BE2C (cell line): ENCODE measurements at regions not wholly inside any gene's neighbourhood (a gene's known extent, or its start where the extent isn't known, plus 50 kb on each side); places are given as distances from the start of the nearest gene placed in this dataset.

ENCODE experiments used
- DNase-seq: peaks from one replicate; pipeline ENCODE4 v3.0.0-alpha.2; 2020
- H3K27me3 ChIP-seq: fragments of 250-450 bp; sonication (Bioruptor Pico); 2 replicates; pipeline ENCODE4 v1.5.1; 2020; ENCODE audit warnings: mild to moderate bottlenecking
- H3K36me3 ChIP-seq: fragments of 250-450 bp; sonication (Bioruptor Pico); 2 replicates; pipeline ENCODE4 v1.5.1; 2020; ENCODE audit warnings: mild to moderate bottlenecking
- H3K4me1 ChIP-seq: fragments of 250-450 bp; sonication (Bioruptor Pico); 2 replicates; pipeline ENCODE4 v1.5.1; 2020
- H3K4me3 ChIP-seq: 2 replicates; pipeline ENCODE4 v1.5.1; 2011; ENCODE audit warnings: low read depth, low read length
- H3K9me3 ChIP-seq: fragments of 250-450 bp; sonication (Bioruptor Pico); 2 replicates; pipeline ENCODE4 v1.5.1; 2020
- TF ChIP-seq, protein P1 (sequence below): IDR thresholded peaks from 2 replicates; pipeline ENCODE4 v1.5.1; 2012; ENCODE audit warnings: mild to moderate bottlenecking, low read depth, low read length

DNA sequence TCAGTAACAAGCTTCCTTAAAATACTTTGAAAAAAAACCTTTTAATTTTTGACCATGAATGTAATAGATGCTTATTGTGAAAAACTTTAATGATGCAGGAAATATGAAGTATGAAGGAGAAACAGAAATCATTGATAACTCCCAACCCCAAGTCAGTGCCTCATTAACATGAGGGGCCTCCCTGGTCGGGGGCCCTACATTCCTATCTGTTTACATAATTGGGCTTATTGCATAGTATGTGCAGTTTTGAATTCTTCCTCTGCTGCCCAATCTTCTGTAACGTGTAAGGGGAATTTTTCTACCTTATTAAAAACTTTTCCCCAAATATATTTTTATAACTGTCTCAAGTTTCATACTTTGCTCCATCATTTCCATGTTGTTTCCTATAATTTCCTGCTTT lies 63.0 kb downstream of the SLC25A47 start:
- DNase-seq, result no peak
- no peaks in the 10 kb centered on the region; the same call in 1 of the 2 replicates for H3K36me3 ChIP-seq
- H3K27me3 ChIP-seq, result no peaks in the 10 kb centered on the region
- H3K4me1 ChIP-seq, result peaks cover 54% of the 10 kb centered on the region
- no peak overlapping the region for H3K4me3 ChIP-seq
- TF ChIP-seq, protein P1, sequence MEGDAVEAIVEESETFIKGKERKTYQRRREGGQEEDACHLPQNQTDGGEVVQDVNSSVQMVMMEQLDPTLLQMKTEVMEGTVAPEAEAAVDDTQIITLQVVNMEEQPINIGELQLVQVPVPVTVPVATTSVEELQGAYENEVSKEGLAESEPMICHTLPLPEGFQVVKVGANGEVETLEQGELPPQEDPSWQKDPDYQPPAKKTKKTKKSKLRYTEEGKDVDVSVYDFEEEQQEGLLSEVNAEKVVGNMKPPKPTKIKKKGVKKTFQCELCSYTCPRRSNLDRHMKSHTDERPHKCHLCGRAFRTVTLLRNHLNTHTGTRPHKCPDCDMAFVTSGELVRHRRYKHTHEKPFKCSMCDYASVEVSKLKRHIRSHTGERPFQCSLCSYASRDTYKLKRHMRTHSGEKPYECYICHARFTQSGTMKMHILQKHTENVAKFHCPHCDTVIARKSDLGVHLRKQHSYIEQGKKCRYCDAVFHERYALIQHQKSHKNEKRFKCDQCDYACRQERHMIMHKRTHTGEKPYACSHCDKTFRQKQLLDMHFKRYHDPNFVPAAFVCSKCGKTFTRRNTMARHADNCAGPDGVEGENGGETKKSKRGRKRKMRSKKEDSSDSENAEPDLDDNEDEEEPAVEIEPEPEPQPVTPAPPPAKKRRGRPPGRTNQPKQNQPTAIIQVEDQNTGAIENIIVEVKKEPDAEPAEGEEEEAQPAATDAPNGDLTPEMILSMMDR, result no peak
- no peaks in the 10 kb centered on the region for H3K9me3 ChIP-seq

DNA sequence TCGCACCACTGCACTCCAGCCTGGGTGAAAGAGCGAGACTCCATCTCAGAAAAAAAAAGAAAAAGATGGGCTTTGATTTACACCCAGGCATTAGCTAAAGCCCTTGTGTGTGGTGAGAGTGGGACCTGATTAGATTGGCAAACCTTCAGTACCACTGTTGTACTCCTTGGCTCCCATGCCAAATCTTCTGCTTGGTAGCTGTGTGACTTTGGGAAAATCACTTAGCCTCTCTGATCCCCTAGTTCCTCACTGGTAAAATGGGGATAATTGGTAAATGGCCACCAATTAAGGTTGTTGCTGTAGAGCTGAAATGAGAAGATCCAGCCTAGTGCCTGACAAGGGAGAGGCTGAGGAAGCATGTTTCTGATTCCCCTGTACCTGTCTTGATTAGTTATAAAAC lies 63.7 kb downstream of the SLC25A47 start:
- Histone ChIP-seq H3K27me3 (no peaks in the 10 kb centered on the region), H3K36me3 (no peaks in the 10 kb centered on the region; the same call in 1 of the 2 replicates), H3K9me3 (no peaks in the 10 kb centered on the region), H3K4me1 (peaks cover 62% of the 10 kb centered on the region), H3K4me3 (no peak overlapping the region)
- DNase-seq, result no peak
- TF ChIP-seq, protein P1, result no peak

DNA sequence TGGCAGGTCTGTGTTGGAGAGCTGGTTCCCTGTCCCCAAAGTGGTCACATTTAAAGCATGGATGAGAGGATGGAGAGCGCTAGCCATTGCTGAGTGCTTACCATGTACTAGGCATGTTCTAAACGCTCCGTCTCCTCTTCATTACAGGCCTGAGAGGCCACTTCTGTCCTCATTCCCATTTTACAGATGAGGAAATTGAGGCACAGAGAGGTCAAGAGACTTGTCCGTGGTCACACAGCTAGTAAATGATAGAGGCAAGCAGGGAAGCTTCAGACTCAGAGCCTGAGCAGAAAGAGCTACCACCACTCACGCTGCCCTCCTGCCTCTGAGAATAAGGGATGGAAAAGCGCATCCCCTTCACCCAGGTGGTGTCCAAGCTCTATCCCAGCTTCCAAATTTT lies 64.3 kb downstream of the SLC25A47 start:
- H3K4me1 ChIP-seq, result peaks cover 68% of the 10 kb centered on the region
- TF ChIP-seq, protein P1, result no peak
- no peaks in the 10 kb centered on the region for H3K27me3 ChIP-seq
- no peak overlapping the region for H3K4me3 ChIP-seq
- H3K9me3 ChIP-seq, result no peaks in the 10 kb centered on the region
- H3K36me3 ChIP-seq, result no peaks in the 10 kb centered on the region; the same call in 1 of the 2 replicates
- no peak for DNase-seq

DNA sequence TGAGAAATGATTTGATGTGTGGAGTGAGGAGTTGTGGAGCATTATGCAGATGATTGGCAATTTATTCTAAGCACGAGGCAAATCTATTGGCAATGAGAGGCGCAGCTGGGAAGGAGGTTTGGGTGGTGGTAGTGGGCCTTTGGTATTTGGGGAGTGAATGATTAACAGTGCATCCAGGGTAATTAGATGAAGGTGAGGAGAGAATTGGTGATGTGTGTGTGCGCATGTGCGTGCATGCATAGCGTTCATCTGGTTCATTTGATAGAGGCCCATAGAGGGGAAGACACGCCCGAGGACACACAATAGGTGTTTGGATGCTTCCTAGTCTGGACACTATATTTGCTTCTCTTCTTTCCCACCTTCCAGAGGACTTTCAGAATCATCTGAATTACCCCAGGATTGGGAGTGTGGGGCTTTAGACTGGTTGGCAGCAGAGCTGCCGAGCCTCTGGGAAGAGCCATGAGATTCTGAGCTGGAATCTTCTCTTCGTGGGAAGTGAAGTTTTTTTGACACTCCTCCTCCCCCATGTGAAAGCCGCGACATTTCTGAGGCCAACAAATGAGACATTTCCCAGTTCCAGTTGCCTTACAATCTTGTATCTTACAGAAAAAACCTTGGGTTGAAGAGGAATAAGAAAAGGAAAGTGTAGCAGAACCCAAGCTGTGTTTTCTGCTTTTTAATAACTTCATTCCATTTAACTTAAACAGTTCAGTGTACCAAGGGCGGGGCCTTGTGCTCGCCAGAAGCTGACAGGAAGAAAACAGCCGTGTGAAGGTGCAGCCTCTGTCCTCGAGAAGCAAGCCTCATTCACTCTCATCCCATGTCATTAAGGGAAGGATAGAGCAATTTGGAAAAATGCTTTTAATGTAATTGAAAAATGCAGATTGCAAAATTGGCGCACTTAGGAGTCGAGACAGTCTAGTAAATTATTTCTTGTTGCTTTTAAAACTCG lies 65.2 kb downstream of the SLC25A47 start:
- H3K36me3 ChIP-seq, result no peaks in the 10 kb centered on the region; the same call in 1 of the 2 replicates
- TF ChIP-seq, protein P1, result no peak
- H3K9me3 ChIP-seq, result no peaks in the 10 kb centered on the region
- no peaks in the 10 kb centered on the region for H3K27me3 ChIP-seq
- no peak for DNase-seq
- peaks cover 77% of the 10 kb centered on the region for H3K4me1 ChIP-seq
- no peak overlapping the region for H3K4me3 ChIP-seq

DNA sequence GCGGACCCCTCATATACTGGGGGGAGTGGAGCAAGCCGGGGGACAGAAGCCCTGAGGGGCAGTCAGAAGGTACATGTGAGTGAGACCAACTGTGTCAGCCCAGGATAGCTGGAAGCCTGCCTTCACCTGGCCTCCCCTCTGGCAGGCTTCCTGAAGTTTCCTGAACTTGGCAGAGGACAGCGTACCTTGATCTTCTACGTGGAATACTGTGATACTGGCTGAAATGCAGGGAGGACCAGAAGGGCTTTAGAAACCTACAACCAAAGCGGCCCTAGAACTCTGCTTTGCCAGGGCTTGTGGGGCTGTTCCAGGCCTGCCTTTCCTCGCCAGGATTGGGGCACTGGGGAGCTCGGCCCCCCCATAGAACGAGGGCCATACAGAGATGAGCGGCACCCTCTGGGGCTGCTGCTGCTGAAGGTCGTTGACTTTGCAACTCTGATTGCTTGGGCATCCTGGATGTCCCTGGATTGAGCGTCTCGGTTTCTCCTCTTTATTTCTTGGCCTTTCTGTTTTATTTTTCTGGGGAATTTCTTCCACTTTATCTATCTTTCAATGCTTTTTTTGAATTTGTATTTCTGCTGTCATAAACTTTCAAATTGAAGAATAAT lies 66.5 kb downstream of the SLC25A47 start:
- Histone ChIP-seq H3K27me3 (no peaks in the 10 kb centered on the region), H3K4me1 (peaks cover 80% of the 10 kb centered on the region), H3K9me3 (no peaks in the 10 kb centered on the region), H3K4me3 (no peak overlapping the region), H3K36me3 (no peaks in the 10 kb centered on the region)
- DNase-seq, result no peak
- TF ChIP-seq, protein P1, result no peak

DNA sequence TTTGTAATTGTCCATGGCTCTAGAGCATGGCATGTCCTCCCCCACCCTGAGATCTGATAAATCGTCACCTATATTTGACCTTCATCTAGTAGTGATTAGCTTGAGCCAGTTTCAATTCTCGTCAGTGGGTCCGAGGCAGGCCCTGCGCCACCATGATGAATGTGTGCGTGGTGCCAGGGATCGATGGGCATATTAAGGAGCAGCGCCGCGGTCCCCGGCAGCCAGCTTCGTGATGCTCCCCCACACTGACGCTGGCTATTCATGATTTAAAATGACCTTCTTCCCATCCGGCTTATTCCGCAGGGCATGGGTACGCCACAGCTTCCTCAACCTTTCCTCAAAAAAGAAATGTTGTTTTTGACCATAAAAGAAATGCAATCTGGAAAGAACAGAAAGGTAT lies 68.0 kb downstream of the SLC25A47 start:
- peaks cover 70% of the 10 kb centered on the region for H3K4me1 ChIP-seq
- DNase-seq, result no peak

More for the DNA sequence above, 68.0 kb downstream of the SLC25A47 start:
- Histone ChIP-seq H3K27me3 (no peaks in the 10 kb centered on the region), H3K4me3 (no peak overlapping the region), H3K9me3 (no peaks in the 10 kb centered on the region), H3K36me3 (no peaks in the 10 kb centered on the region)
- TF ChIP-seq, protein P1, result no peak
